ENCODE measurements at regions not wholly inside any gene's neighbourhood (a gene's known extent, or its start where the extent isn't known, plus 50 kb on each side); places are given as distances from the start of the nearest gene placed in this dataset.

GRCh38 chr12:92027243-92027642 lies 118.4 kb downstream of the BTG1 start:
- no peaks in the 10 kb centered on the region for H3K36me3 ChIP-seq (ENCODE audit: control insufficient read depth, insufficient read depth, low read length)
- H3K9me3 ChIP-seq, result no peaks in the 10 kb centered on the region
- no peaks in the 10 kb centered on the region for H3K36me3 Mint-ChIP-seq (ENCODE audit: insufficient read depth, unreplicated experiment)
- no peaks in the 10 kb centered on the region for H3K4me1 ChIP-seq
- intact Hi-C loops (cut with micrococcal nuclease; ENCODE audit: unreplicated experiment), result no loop called here
- no TSS peak for BruUV-seq (replicated peaks)
- H3K27me3 ChIP-seq (replicated peaks; ENCODE audit: control insufficient read depth, insufficient read depth, low read length), result no peaks in the 10 kb centered on the region
- H3K27me3 Mint-ChIP-seq (ENCODE audit: insufficient read depth, unreplicated experiment), result no peaks in the 10 kb centered on the region
- H3K27ac Mint-ChIP-seq (ENCODE audit: unreplicated experiment), result no peak overlapping the region
- H3K9me3 Mint-ChIP-seq (ENCODE audit: unreplicated experiment), result no peaks in the 10 kb centered on the region
- H3K4me3 Mint-ChIP-seq (ENCODE audit: unreplicated experiment), result no peak overlapping the region
- H3K4me3 ChIP-seq (ENCODE audit: low read depth, low read length), result no peak overlapping the region
- CTCF ChIA-PET, result no interaction called here
- no peak for TF ChIP-seq CTCF (IDR thresholded peaks at IDR 0.05; ENCODE audit: insufficient read depth in 1 of 2, low read depth in 1 of 2, low read length in 1 of 2, severe bottlenecking in 1 of 2, unreplicated experiment in 1 of 2)
- POLR2A ChIA-PET, result no interaction called here
- DNase-seq, result no peak
- H3K4me1 Mint-ChIP-seq (ENCODE audit: low read depth, unreplicated experiment), result no peaks in the 10 kb centered on the region

- H3K36me3 Mint-ChIP-seq (ENCODE audit: insufficient read depth, unreplicated experiment), result no peaks in the 10 kb centered on the region
- Histone ChIP-seq H3K4me3 (ENCODE audit: low read depth, low read length) (no peak overlapping the region), H3K36me3 (ENCODE audit: control insufficient read depth, insufficient read depth, low read length) (no peaks in the 10 kb centered on the region), H3K27me3 (replicated peaks; ENCODE audit: control insufficient read depth, insufficient read depth, low read length) (no peaks in the 10 kb centered on the region), H3K4me1 (no peaks in the 10 kb centered on the region), H3K9me3 (no peaks in the 10 kb centered on the region)
- no TSS peak for BruUV-seq (replicated peaks)
- ChIA-PET POLR2A (no interaction called here), CTCF (no interaction called here)
- H3K4me1 Mint-ChIP-seq (ENCODE audit: low read depth, unreplicated experiment), result peaks cover 8% of the 10 kb centered on the region
- no peak for TF ChIP-seq CTCF (IDR thresholded peaks at IDR 0.05; ENCODE audit: insufficient read depth in 1 of 2, low read depth in 1 of 2, low read length in 1 of 2, severe bottlenecking in 1 of 2, unreplicated experiment in 1 of 2)
- no peaks in the 10 kb centered on the region for H3K27me3 Mint-ChIP-seq (ENCODE audit: insufficient read depth, unreplicated experiment)
- H3K27ac Mint-ChIP-seq (ENCODE audit: unreplicated experiment), result no peak overlapping the region
- H3K4me3 Mint-ChIP-seq (ENCODE audit: unreplicated experiment), result no peak overlapping the region
- intact Hi-C loops (cut with micrococcal nuclease; ENCODE audit: unreplicated experiment), result no loop called here
- H3K9me3 Mint-ChIP-seq (ENCODE audit: unreplicated experiment), result no peaks in the 10 kb centered on the region
- DNase-seq, result no peak
These were observed 120.0 kb downstream of the BTG1 start for GRCh38 chr12:92025462-92026207.

GRCh38 chr12:92022093-92022492 lies 123.6 kb downstream of the BTG1 start:
- Mint-ChIP-seq H3K27me3 (ENCODE audit: insufficient read depth, unreplicated experiment) (no peaks in the 10 kb centered on the region), H3K4me3 (ENCODE audit: unreplicated experiment) (no peak overlapping the region), H3K36me3 (ENCODE audit: insufficient read depth, unreplicated experiment) (no peaks in the 10 kb centered on the region), H3K4me1 (ENCODE audit: low read depth, unreplicated experiment) (peaks cover 8% of the 10 kb centered on the region), H3K9me3 (ENCODE audit: unreplicated experiment) (no peaks in the 10 kb centered on the region), H3K27ac (ENCODE audit: unreplicated experiment) (no peak overlapping the region)
- H3K27me3 ChIP-seq (replicated peaks; ENCODE audit: control insufficient read depth, insufficient read depth, low read length), result no peaks in the 10 kb centered on the region
- H3K36me3 ChIP-seq (ENCODE audit: control insufficient read depth, insufficient read depth, low read length), result no peaks in the 10 kb centered on the region
- no peak for TF ChIP-seq CTCF (IDR thresholded peaks at IDR 0.05; ENCODE audit: insufficient read depth in 1 of 2, low read depth in 1 of 2, low read length in 1 of 2, severe bottlenecking in 1 of 2, unreplicated experiment in 1 of 2)
- no peaks in the 10 kb centered on the region for H3K4me1 ChIP-seq
- no TSS peak for BruUV-seq (replicated peaks)
- intact Hi-C loops (cut with micrococcal nuclease; ENCODE audit: unreplicated experiment), result no loop called here
- no peaks in the 10 kb centered on the region for H3K9me3 ChIP-seq
- no peak for DNase-seq
- ChIA-PET CTCF (no interaction called here), POLR2A (no interaction called here)
- no peak overlapping the region for H3K4me3 ChIP-seq (ENCODE audit: low read depth, low read length)
